GM19023 (cell line): ENCODE measurements at regions not wholly inside any gene's neighbourhood (a gene's known extent, or its start where the extent isn't known, plus 50 kb on each side); places are given as distances from the start of the nearest gene placed in this dataset.
"Not testable (repeated sequence)": the region's sequence is repeated elsewhere in the genome, so short reads cannot be mapped to it uniquely, and the experiment has no call there.

Experiments used
- ATAC-seq: cut with Tn5 transposase; IDR thresholded peaks from one replicate; pipeline ENCODE4 v1.9.1; 2021; ENCODE audit warnings: mild to moderate bottlenecking, moderate library complexity; ENCODE audit not compliant: unreplicated experiment

DNA sequence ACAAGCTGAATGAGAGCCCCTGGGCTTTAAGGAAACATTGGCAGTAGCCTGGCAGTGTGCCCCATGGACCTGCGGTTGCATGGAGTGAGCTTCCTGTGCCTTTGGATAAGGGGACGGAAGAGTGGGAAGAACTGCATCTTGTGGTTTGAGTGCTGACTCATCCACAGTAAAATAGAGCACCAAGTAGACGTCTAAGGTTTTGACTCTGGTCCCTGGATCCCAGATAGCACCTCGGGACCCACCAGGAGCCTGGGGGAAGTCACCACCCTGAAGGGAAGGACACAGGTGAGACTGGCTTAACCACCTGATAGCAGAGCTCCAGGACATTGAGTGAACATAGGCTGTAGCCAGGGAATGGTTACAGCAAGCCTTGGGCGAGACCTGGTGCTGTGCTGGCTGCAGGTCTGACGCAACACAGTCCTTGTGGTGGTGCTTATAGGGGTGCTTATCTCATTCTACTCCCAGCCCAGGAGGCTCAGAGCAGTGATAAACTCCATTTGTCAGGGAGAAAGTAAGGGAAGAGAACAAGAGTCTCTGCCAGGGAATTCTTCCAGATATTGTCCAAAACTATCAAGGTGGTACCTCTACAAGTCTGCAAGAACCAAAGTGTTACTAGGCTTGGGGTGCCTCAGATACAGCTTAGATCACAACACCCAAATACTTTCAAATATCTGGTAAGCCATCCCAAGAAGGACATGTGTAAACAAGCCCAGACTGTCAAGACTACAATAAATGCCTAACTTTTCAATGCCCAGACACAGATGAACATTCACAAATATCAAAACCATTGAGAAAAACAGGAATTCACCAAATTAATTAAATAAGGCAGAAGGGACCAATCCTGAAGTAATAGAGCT, 123.6 kb upstream of the TET2 start:
- ATAC-seq, result no peak

DNA sequence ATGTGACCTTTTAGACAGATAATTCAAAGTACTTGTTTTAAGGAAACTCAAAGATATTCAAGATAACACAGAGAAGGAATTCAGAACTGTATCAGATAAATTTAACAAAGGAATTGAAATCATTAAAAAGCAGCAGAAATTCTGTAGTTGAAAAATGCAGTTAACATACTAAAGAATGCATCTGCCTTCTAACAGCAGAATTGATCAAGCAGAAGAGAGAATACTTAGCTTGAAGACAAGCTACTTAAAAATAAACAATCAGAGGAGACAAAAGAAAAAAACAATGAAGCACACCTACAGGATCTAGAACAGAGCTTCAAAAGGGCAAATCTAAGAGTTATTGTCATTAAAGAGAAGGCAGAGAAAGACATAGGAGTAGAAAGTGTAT, 123.0 kb upstream of the TET2 start:
- ATAC-seq, result no peak

DNA sequence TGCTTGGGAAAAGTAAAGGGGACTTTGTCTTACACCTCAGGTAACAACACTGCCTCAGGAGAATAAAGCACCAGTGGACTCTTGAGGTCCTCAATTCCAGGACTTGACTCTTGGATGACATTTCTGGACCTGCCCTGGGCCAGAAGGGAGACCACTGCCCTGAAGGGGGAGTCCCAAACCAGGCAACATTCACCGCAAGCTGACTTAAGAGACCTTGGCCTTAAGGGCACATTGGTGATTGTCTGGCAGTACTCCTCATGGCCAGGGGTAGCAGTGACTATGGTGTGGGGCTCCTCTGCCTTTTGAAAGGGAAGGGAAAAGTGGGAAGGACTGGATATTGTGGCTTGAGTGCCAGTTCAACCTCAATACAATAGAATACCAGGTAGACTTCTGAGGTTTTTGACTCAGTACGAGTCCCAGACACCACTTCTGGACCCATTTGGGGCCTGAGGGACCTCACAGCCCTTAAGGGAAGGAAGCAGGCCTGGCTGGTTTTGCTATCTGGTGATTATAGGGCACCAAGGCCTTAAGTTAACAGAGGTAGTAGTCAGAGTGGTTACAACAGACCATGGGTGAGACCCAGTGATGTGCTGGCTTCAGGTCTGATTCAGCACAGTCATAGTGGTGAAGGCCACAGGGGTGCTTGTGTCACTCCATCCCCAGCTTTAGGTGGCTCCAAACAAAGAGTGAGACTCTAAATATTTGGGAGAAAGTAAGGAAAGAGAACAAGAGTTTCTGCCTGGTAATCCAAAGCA, 121.2 kb upstream of the TET2 start:
- no peak for ATAC-seq

DNA sequence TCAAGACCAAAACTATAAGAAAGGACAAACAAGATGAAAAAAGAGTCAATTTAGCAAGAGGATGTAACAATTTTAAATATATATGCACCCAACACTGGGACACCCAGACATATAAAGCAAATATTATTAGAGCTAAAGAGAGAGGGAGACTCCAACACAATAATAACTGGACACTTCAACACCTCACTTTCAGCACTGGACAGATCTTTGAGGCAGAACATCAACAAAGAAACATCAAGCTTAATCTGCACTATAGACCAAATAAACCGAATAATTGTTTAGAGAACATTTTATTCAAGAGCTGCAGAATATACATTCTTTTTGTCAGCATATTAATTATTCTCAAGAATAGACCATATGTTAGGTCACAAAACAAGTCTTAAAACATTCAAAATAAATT, 109.7 kb upstream of the TET2 start:
- ATAC-seq, result no peak

DNA sequence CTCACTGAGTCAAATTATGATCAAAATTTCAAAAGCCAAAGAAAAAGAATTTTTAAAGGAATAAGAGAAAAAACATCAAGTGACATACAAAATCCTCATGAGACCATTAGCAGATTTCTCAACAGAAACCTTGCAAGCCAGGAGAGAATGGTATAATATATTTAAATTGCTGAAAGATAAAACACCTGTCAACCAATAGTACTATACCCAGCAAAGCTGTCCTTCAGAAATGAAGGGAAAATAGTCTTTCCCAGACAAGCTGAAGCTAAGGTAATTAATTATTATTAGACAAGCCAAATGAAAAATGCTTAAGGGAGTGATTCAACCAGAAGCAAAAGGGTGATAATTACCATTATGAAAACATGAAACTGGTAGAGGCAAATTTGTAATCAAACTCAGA, 104.2 kb upstream of the TET2 start:
- ATAC-seq, result no peak

DNA sequence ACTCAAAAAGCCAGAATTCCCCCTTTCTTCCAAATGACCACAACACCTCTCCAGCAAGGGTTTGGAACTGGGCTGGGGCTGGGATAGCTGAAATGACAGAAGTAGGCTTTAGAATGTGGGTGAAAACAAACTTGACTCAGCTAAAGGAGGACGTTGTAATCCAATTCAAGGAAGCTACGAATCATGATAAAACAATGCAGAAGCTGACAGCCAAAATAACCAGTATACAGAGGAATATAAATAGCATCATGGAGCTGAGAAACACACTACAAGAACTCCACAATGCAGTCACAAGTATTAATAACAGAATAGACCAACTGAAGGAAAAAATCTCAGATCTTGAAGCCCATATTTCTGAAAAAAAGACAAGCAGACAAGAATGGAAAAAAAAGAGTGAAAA, 95.8 kb upstream of the TET2 start:
- ATAC-seq, result no peak

DNA sequence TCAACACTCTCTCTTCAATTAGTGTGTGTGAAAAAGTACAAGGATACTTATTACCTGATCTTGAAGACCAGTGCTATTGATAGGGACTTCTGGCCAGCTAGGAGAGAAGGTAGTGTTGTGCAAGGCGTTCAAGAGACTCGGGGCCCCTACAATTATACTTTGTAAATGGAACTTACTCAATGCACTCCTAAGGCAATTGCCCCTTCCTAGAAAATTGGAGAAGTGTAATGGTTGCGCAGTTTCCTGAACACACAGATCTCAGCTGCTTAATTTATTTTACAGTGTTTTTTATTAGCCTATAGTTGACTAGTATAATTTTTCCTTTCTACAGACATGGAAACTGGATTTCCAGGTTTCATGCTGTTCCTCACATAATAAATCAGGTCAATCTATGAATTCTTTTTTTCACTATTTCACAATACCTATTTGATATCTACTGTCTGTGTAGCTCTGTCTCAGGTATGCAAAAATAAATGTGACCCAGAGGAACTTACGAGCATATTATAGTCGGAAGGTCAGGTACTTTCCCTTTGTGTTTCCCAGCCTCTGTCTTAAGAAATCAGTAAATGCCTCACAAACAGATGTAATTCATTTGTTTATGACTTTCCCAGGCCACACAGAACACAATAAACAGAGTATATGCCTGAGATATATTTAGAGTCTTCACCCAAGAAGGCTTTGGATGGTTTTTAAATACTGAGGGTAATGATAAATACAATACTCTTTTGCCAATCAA, 89.1 kb upstream of the TET2 start:
- peak; percentile 23 for ATAC-seq

DNA sequence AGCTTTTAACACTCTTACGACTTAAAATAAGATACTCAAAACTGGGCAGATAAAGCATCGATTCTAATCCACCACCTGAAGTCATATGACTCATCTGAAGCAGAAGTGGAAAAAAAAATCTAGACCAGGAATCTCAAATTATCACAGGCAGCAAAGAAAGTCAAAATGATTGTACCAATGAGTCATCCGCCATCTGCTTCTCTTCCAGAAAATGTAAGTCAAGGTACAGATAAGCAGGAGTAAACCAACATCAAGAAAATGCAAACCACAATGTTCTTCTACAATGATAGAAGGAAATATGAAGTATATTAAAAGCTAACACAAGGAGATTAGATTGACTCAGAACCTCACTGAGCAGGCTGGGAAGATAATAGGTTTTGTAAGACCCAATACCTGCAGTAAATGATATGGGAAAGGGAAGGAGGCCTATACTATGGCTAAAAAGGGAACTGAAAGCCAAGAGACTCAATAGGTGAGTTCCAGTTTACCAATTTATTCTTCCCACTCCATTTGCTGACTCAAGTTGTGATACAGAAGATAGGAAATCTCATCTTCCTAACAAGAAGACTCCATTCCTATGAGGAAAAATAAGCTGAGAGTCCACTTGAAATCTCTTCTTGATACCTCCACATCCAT, 88.4 kb upstream of the TET2 start:
- ATAC-seq, result no peak

DNA sequence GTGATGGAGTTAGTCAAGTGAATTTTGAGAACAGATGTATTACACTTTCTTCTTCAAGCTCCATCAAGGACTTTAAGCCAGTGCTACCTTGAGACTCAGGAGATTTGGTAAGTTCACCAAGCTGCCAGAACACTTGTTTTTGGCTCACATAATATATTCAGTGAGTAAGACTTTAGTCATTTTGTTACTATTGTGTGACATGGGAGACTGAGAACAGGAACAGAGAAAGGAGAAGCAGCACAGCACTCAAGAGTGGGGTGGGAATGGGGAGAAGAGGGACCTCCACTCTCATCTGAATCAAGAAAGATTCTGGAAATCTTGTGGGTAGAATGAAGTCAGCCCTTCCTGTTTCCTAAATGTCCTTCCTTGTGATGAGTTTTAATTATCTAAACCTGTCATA, 87.3 kb upstream of the TET2 start:
- ATAC-seq, result peak; percentile 16

DNA sequence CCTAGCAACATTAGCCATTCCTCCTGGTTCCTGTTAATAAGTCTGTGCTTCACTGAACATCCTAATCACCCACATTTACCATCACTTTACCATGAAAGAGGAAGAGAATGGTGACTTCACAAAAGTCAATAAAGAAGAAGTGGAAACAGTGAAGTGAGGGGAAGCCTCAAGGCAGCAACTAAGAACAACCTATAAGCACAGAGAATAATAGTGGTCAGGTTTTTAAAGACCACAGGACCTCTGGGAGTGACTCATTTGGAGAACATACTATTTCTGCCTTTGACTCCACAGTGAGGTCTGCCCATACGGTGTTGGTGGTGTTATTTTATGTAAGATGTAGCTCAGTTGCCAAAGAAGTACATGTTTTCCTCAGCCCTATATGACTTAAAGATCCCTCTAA, 86.0 kb upstream of the TET2 start:
- ATAC-seq, result peak; percentile 90

DNA sequence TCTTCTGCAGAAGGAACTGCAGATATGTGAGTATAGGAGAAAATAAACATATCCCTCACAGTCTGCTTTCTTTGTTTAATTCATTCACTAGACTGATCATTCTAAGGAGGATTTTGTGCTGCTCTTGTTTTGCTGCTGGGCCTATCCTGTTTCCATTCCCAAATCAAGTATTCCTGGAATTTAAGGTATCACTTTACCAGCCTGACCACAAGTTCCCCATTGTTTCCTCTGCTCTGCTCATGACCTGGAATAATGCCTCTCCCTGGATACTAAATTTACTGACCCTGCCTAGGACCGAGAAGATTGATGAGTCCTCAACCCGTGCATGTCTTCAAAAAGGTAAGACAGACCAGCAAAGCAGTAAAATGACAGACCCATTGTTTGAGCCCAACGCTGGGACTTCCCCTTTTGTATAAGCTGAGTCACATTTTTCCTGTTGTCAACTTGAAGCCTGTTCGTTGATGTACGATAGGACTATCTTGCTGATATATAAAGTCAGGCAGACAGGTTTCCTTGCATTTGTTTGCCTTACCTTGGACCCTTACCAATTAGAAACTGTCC, 85.5 kb upstream of the TET2 start:
- peak; percentile 35 for ATAC-seq

DNA sequence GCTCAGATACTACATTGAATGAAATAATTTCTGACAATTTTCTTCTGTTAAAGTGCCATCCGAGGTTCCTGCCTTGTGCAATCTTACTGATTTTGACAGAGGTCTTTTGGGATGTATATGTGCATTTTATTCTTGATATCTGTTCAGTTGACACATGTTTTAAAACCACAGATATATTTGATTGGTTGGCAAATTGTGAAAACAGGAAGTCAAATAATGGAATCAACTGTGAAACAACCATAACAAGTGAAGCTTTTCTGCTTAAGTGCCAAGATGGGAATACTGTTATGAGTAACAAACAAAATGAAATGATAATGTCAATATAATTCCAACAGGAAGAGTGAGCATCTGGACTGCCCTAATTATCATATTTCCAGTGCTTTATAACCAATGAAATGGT, 84.9 kb upstream of the TET2 start:
- ATAC-seq, result no peak

DNA sequence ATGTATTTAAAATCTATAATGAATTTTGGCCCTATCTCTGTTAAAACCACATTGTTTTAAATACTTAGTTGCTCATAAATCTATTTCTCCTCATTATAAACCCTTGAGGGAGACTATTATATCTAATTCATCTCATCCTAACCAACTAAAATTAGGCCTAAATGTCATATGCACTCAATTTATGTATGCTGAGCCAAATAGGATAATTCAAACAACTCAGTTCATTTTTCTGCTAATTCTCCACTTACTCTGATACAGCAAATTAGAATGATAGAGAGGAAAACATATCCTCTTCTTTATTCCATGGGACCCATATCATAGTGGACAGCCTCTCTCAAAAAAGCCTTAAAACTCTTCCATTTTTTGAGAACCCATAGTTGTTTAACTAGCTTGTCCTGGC, 80.3 kb upstream of the TET2 start:
- no peak for ATAC-seq

DNA sequence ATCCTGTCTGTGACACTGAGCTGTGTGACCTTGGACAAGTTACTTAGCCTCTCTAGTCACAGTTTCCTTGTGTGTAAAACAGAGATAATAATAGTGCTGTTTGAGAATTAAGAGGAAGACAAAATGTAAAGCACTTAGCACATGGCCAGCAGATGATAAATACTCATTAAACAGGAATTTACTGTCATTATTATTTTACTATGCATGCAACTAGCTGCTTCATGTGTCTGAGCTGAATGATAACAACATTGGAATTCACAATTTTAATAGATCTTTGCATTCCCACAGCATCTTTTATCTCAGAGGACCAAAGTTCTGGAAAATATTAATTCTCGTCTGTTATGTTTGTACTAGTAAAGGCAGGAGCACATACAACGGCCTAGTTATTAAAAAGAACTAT, 79.2 kb upstream of the TET2 start:
- ATAC-seq, result no peak

DNA sequence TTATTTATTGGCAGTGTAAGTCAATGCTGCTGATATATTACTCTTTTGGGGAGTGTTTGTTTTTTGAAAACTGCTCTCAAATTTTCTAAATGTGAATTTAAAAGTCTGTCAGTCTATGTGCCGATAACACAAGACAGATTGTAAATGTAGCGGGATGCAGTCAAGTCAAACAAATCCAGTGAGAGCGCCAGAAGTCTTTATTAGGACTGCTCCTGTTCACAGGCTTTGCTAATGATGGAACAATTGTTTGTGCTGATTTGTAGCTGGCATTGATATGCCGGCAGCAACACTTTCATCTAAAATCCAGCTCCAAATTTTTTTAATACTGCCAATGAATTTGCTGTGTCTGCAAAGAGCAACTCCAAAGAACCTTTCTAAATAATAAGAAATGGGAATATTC, 78.7 kb upstream of the TET2 start:
- no peak for ATAC-seq

DNA sequence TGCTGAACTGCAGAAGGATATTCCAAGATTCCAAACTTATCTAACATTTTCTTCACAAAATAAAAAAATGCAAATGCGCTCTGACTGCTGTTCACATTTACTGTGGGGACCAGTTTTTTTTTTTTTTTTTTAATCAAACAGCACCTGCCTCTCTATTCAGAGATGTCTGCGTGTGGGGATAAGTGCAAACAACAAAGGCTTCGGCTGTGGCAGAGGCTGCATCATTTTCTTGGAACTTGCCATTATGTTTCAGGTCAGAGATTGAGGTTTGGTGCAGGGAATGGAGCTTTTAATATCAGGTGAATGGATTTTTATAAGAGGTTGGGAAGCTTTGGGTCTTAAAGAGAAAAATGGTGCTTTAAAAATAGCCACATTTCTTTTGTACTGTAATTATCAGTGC, 78.2 kb upstream of the TET2 start:
- ATAC-seq, result no peak

DNA sequence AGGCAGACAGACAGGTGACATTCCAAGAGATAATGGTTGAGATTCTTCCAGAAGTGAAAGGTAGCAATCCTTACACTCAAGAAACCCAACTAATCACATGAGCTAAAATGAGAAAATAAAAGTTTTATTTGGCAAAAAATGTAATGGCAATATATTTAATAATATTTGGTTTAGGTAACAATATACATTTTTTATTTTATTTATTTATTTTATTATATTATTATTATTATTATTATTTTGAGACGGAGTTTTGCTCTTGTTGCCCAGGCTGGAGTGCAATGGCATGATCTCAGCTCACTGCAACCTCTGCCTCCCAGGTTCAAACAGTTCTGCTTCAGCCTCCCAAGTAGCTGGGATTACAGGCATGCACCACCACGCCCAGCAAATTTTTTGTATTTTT, 74.6 kb upstream of the TET2 start:
- not testable (repeated sequence) for ATAC-seq

DNA sequence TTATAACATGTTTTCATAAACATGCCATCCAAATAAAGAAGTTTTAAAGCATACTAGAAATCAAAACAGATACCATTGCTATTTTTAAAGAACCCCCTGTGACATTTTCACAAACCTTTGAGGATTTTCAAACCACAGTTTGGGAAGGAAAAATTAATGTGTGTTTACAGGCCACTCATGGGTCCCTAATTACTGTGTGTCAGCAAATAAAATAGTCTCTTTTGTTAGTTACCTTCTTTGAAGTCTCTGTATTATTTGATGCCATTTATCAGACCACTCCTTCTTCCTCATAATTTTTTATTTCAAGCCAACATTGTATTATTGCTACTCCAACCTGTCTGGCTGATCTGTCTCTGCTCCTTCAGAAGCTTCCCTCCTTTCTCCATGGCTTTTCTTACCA, 72.6 kb upstream of the TET2 start:
- no peak for ATAC-seq

DNA sequence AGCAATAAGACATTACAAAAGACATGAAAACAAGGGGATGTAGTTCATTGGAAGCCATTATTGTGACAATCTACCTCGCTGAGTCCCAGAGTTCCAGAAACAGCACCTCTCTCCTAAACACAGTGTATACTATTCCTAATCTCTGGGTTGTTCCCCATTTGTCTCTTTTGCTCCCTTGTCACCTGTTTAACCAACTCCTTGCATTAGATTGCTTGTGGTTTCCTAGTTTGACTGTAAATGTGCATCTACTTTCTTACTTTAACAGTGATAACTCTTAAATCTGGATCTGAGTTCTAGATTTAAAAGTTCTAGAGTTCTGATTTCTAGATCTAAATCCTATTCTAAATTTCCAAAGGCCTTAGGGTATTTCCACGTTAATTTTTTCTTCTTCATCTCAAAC, 71.6 kb upstream of the TET2 start:
- no peak for ATAC-seq

DNA sequence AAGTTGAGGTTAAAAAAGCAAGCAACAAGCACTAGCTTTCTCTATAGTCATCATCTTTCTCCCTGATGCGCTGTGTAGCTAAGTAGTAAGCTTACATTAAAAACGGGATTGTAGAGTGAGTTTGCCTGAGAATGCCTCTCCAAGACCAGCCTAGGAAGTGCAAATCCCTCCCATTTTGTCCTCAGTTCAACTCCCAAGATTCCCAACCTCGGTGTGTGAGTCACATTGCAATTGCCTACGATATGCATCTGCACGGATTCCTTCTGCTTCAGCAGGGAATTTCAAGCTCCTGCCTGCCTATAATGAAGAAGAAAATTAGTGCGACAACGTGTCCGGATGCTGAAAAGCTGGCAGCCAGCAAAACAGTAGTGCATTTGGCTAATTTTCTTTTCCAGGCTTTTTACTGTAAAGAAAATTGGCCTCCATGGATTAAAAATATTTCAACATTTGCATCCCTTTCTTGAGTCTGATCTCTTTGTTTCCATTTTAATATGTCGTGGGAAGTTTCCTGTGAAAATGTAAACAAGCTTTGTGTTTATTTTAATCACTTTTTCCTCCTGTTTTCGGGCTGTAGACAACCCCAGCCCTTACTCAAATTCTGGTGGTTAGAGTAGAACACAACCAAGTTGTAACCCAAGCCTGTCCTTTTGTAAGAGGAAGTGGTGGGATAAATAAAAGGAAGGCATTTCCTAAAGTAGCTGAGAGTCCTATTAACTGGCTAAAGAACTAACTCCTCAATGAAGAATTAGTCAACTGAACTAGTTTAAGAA, 58.4 kb upstream of the TET2 start:
- ATAC-seq, result no peak
